ES-I3 (cell line): ENCODE measurements at regions not wholly inside any gene's neighbourhood (a gene's known extent, or its start where the extent isn't known, plus 50 kb on each side); places are given as distances from the start of the nearest gene placed in this dataset.
"Not testable (repeated sequence)": the region's sequence is repeated elsewhere in the genome, so short reads cannot be mapped to it uniquely, and the experiment has no call there.

ENCODE experiments used
- H3K36me3 ChIP-seq: 2 replicates; pipeline ENCODE4 v1.6.1; 2013; ENCODE audit warnings: mild to moderate bottlenecking, low read length, control low read depth, moderate library complexity; ENCODE audit not compliant: insufficient read depth
- H3K4me1 ChIP-seq: 2 replicates; pipeline ENCODE4 v1.6.1; 2013; ENCODE audit warnings: mild to moderate bottlenecking, control low read depth, low read length; ENCODE audit not compliant: insufficient read depth
- H3K9ac ChIP-seq: 2 replicates; pipeline ENCODE4 v1.6.1; 2013; ENCODE audit warnings: low read depth, mild to moderate bottlenecking, low read length, moderate library complexity
- H3K9me3 ChIP-seq: 2 replicates; pipeline ENCODE4 v1.6.1; 2013; ENCODE audit warnings: mild to moderate bottlenecking, low read length, moderate library complexity; ENCODE audit not compliant: control insufficient read depth, insufficient read depth

GRCh38 chr5:123294544-123294943 lies 128.7 kb downstream of the CEP120 start:
- no peak overlapping the region for H3K9ac ChIP-seq
- 0 out of 2 replicates have a peak, but pooled peaks cover 2% of the 10 kb centered on the region for H3K9me3 ChIP-seq
- H3K4me1 ChIP-seq: no peaks in the 10 kb centered on the region
- H3K36me3 ChIP-seq: no peaks in the 10 kb centered on the region

GRCh38 chr5:123289210-123289609 lies 134.0 kb downstream of the CEP120 start:
- Histone ChIP-seq H3K4me1 (no peaks in the 10 kb centered on the region), H3K9me3 (no peaks in the 10 kb centered on the region), H3K9ac (no peak overlapping the region), H3K36me3 (no peaks in the 10 kb centered on the region)

GRCh38 chr5:123287881-123288280 lies 135.3 kb downstream of the CEP120 start:
- Histone ChIP-seq H3K9ac (no peak overlapping the region), H3K4me1 (no peaks in the 10 kb centered on the region)

GRCh38 chr5:123286891-123287290 lies 136.3 kb downstream of the CEP120 start:
- no peaks in the 10 kb centered on the region for H3K9me3 ChIP-seq
- H3K9ac ChIP-seq: no peak overlapping the region
- H3K36me3 ChIP-seq: no peaks in the 10 kb centered on the region
- no peaks in the 10 kb centered on the region for H3K4me1 ChIP-seq

More at GRCh38 chr5:123287881-123288280, 135.3 kb downstream of the CEP120 start:
- no peaks in the 10 kb centered on the region for H3K36me3 ChIP-seq
- H3K9me3 ChIP-seq: no peaks in the 10 kb centered on the region

- Histone ChIP-seq H3K36me3 (no peaks in the 10 kb centered on the region), H3K9me3 (no peaks in the 10 kb centered on the region), H3K9ac (peak overlapping the region; percentile 75), H3K4me1 (no peaks in the 10 kb centered on the region)
Observed at GRCh38 chr5:123285122-123286023, 137.8 kb downstream of the CEP120 start.

- no peaks in the 10 kb centered on the region for H3K4me1 ChIP-seq
- no peaks in the 10 kb centered on the region for H3K9me3 ChIP-seq
- no peak overlapping the region for H3K9ac ChIP-seq
- no peaks in the 10 kb centered on the region for H3K36me3 ChIP-seq
Observed at GRCh38 chr5:123283499-123283898, 139.7 kb downstream of the CEP120 start.

GRCh38 chr5:123283031-123283430 lies 140.2 kb downstream of the CEP120 start:
- no peak overlapping the region for H3K9ac ChIP-seq
- H3K4me1 ChIP-seq: no peaks in the 10 kb centered on the region
- no peaks in the 10 kb centered on the region for H3K36me3 ChIP-seq
- no peaks in the 10 kb centered on the region for H3K9me3 ChIP-seq

- no peaks in the 10 kb centered on the region for H3K36me3 ChIP-seq
- no peak overlapping the region for H3K9ac ChIP-seq
- no peaks in the 10 kb centered on the region for H3K4me1 ChIP-seq
- H3K9me3 ChIP-seq: no peaks in the 10 kb centered on the region
Observed at GRCh38 chr5:123282444-123282843, 140.8 kb downstream of the CEP120 start.

GRCh38 chr5:123280854-123281253 lies 142.3 kb downstream of the CEP120 start:
- H3K36me3 ChIP-seq, H3K4me1 ChIP-seq, H3K9ac ChIP-seq, H3K9me3 ChIP-seq: not testable (repeated sequence)

GRCh38 chr5:123279136-123279535 lies 144.1 kb downstream of the CEP120 start:
- Histone ChIP-seq H3K9me3 (no peaks in the 10 kb centered on the region), H3K36me3 (no peaks in the 10 kb centered on the region), H3K9ac (no peak overlapping the region), H3K4me1 (no peaks in the 10 kb centered on the region)

- no peaks in the 10 kb centered on the region for H3K36me3 ChIP-seq
- H3K4me1 ChIP-seq: no peaks in the 10 kb centered on the region
- no peak overlapping the region for H3K9ac ChIP-seq
- H3K9me3 ChIP-seq: no peaks in the 10 kb centered on the region
Observed at GRCh38 chr5:123278284-123278683, 144.9 kb downstream of the CEP120 start.

- H3K9me3 ChIP-seq: no peaks in the 10 kb centered on the region
- H3K9ac ChIP-seq: no peak overlapping the region
- H3K4me1 ChIP-seq: no peaks in the 10 kb centered on the region
- H3K36me3 ChIP-seq: no peaks in the 10 kb centered on the region
Observed at GRCh38 chr5:123273984-123274383, 149.2 kb downstream of the CEP120 start.

GRCh38 chr5:123273095-123273494 lies 150.1 kb downstream of the CEP120 start:
- no peaks in the 10 kb centered on the region for H3K4me1 ChIP-seq
- H3K9me3 ChIP-seq: no peaks in the 10 kb centered on the region
- no peaks in the 10 kb centered on the region for H3K36me3 ChIP-seq
- H3K9ac ChIP-seq: no peak overlapping the region

- peaks cover 4% of the 10 kb centered on the region; the same call in 1 of the 2 replicates for H3K9me3 ChIP-seq
- no peaks in the 10 kb centered on the region for H3K36me3 ChIP-seq
- no peaks in the 10 kb centered on the region for H3K4me1 ChIP-seq
- H3K9ac ChIP-seq: no peak overlapping the region
Observed at GRCh38 chr5:123269851-123270250, 153.4 kb downstream of the CEP120 start.

GRCh38 chr5:123269436-123269835 lies 153.8 kb downstream of the CEP120 start:
- no peak overlapping the region for H3K9ac ChIP-seq
- peaks cover 4% of the 10 kb centered on the region; the same call in 1 of the 2 replicates for H3K9me3 ChIP-seq
- H3K4me1 ChIP-seq: no peaks in the 10 kb centered on the region
- H3K36me3 ChIP-seq: no peaks in the 10 kb centered on the region
